Astrocyte (in vitro differentiated cells and primary cell): ENCODE measurements at regions not wholly inside any gene's neighbourhood (a gene's known extent, or its start where the extent isn't known, plus 50 kb on each side); places are given as distances from the start of the nearest gene placed in this dataset.

ENCODE experiments used
- CTCF ChIP-seq: IDR thresholded peaks from 2 replicates; pipeline ENCODE4 v1.5.1; 2011; ENCODE audit warnings: low read depth, mild to moderate bottlenecking, inconsistent platforms, low read length, moderate library complexity; ENCODE audit not compliant: insufficient read depth
- EZH2 ChIP-seq: IDR thresholded peaks from 2 replicates; pipeline ENCODE4 v1.6.1; 2012; ENCODE audit warnings: mild to moderate bottlenecking, low read length, inconsistent platforms; ENCODE audit not compliant: insufficient read depth

- TF ChIP-seq CTCF (no peak), EZH2 (no peak)
Measured at GRCh38 chr14:82153689-82154088, 620.0 kb upstream of the SEL1L start.
